Liver (tissue), 3 donors: ENCODE measurements at regions not wholly inside any gene's neighbourhood (a gene's known extent, or its start where the extent isn't known, plus 50 kb on each side); places are given as distances from the start of the nearest gene placed in this dataset.

Source experiments
- CTCF ChIP-seq: fragments of 150-350 bp; IDR thresholded peaks from 2 replicates; pipeline ENCODE4 v1.5.1; 2017; ENCODE audit warnings: improper control_type of control experiment, low read depth, low read length; ENCODE audit not compliant: missing input control
- EGR1 ChIP-seq, 2 donors: IDR thresholded peaks; 2 replicates each; pipeline ENCODE4 v1.6.1; 2016 to 2018; ENCODE audit warnings: antibody characterized with exemption in 2 of 2, low read depth in 2 of 2
- FOXA1 ChIP-seq: IDR thresholded peaks from 2 replicates; pipeline ENCODE4 v1.6.1; 2016; ENCODE audit warnings: antibody characterized with exemption
- GABPA ChIP-seq, 2 donors: IDR thresholded peaks in 1 of 2; conservative IDR thresholded peaks in 1 of 2; 2 replicates each; pipeline ENCODE4 v1.6.1; 2016; ENCODE audit warnings: antibody characterized with exemption in 2 of 2, mild to moderate bottlenecking in 1 of 2, moderate library complexity in 1 of 2
- NR2F2 ChIP-seq: IDR thresholded peaks from 2 replicates; pipeline ENCODE4 v1.6.1; 2016; ENCODE audit warnings: antibody characterized with exemption
- RAD21 ChIP-seq, 2 donors: IDR thresholded peaks; 2 replicates each; pipeline ENCODE4 v1.6.1; 2016; ENCODE audit warnings: antibody characterized with exemption in 2 of 2, mild to moderate bottlenecking in 2 of 2
- REST ChIP-seq: IDR thresholded peaks from 2 replicates; pipeline ENCODE4 v1.6.1; 2016; ENCODE audit warnings: antibody characterized with exemption, mild to moderate bottlenecking
- RXRA ChIP-seq, 2 donors: IDR thresholded peaks; 2 replicates each; pipeline ENCODE4 v1.6.1; 2017 to 2018; ENCODE audit warnings: antibody characterized with exemption in 2 of 2, mild to moderate bottlenecking in 1 of 2
- TF ChIP-seq, protein P1 (sequence below): IDR thresholded peaks from 2 replicates; pipeline ENCODE4 v1.6.1; 2016; ENCODE audit warnings: antibody characterized with exemption
- donor health status: healthy.
- donor health status: healthy.

DNA sequence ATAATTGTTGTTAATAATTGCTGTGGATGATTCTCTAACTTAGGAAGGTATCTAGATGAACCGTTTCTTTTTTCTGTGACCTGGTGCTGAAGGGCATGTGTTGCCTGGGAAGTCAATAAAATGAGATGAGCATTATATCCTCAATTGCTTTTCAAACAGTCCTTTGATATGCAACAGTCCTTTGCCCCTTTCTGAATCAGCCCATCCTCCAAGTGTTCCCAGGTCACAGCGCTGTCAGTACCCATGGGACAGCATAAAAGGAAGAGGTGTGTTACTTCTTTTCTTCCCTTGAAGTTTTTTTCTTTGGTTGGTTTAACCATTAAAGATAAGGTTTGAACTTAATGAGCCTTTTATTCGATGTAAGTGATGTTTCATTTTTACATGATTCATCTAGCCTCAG, 651.8 kb downstream of the SEMA5A start:
- TF ChIP-seq CTCF (no peak), GABPA (IDR thresholded peaks at IDR 0.05 in 1 of 2, conservative IDR thresholded peaks at IDR 0.05 in 1 of 2) (no peak), EGR1 (IDR thresholded peaks at IDR 0.05; ENCODE audit: low read depth in 2 of 2) (no peak), REST (no peak), RXRA (IDR thresholded peaks at IDR 0.05) (no peak), RAD21 (IDR thresholded peaks at IDR 0.05) (no peak), FOXA1 (no peak), NR2F2 (no peak)
- TF ChIP-seq, protein P1, sequence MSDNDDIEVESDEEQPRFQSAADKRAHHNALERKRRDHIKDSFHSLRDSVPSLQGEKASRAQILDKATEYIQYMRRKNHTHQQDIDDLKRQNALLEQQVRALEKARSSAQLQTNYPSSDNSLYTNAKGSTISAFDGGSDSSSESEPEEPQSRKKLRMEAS = no peak
